ENCODE measurements at regions not wholly inside any gene's neighbourhood (a gene's known extent, or its start where the extent isn't known, plus 50 kb on each side); places are given as distances from the start of the nearest gene placed in this dataset.

GRCh38 chr6:8570256-8570920 lies 135.0 kb upstream of the SLC35B3 start:
- TF ChIP-seq POLR2AphosphoS5 (IDR thresholded peaks at IDR 0.05; ENCODE audit: insufficient read depth in 1 of 2, low read depth in 1 of 2) (no peak), POLR2A (IDR thresholded peaks at IDR 0.05) (no peak)
- TF ChIP-seq, protein P1, sequence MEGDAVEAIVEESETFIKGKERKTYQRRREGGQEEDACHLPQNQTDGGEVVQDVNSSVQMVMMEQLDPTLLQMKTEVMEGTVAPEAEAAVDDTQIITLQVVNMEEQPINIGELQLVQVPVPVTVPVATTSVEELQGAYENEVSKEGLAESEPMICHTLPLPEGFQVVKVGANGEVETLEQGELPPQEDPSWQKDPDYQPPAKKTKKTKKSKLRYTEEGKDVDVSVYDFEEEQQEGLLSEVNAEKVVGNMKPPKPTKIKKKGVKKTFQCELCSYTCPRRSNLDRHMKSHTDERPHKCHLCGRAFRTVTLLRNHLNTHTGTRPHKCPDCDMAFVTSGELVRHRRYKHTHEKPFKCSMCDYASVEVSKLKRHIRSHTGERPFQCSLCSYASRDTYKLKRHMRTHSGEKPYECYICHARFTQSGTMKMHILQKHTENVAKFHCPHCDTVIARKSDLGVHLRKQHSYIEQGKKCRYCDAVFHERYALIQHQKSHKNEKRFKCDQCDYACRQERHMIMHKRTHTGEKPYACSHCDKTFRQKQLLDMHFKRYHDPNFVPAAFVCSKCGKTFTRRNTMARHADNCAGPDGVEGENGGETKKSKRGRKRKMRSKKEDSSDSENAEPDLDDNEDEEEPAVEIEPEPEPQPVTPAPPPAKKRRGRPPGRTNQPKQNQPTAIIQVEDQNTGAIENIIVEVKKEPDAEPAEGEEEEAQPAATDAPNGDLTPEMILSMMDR (IDR thresholded peaks at IDR 0.05), result no peak

Measured in vagina (tissue), 2 donors.